Lung (tissue), 11 donors: ENCODE measurements at regions not wholly inside any gene's neighbourhood (a gene's known extent, or its start where the extent isn't known, plus 50 kb on each side); places are given as distances from the start of the nearest gene placed in this dataset.

Experiments used
- ATAC-seq: fragments of 200-7000 bp; cut with Tn5 transposase; one replicate; pipeline ENCODE4 v1.9.1; 2020; ENCODE audit warnings: moderate number of reproducible peaks; ENCODE audit not compliant: insufficient read depth, low FRiP score
- DNase-seq, 3 donors: peaks; one replicate each; pipeline ENCODE4 v3.0.0-alpha.2; 2013 to 2017
- H3K27ac ChIP-seq, 2 donors: one replicate each; pipeline ENCODE4 v1.5.1; 2013; ENCODE audit warnings: mild to moderate bottlenecking in 2 of 2, moderate library complexity in 2 of 2, control low read depth in 1 of 2, inconsistent platforms in 1 of 2, low read depth in 1 of 2, low read length in 1 of 2
- H3K27me3 ChIP-seq, 3 donors: one replicate each; pipeline ENCODE4 v1.5.1; 2013; ENCODE audit warnings: low read length in 2 of 3; ENCODE audit not compliant: control insufficient read depth in 3 of 3, insufficient read depth in 3 of 3
- H3K36me3 ChIP-seq, 4 donors: one replicate each; pipeline ENCODE4 v1.5.1; 2013; ENCODE audit warnings: low read length in 4 of 4, mild to moderate bottlenecking in 1 of 4, moderate library complexity in 1 of 4; ENCODE audit not compliant: control insufficient read depth in 4 of 4, insufficient read depth in 4 of 4
- H3K4me1 ChIP-seq, 5 donors: one replicate each; pipeline ENCODE4 v1.5.1; 2013; ENCODE audit warnings: low read length in 5 of 5, mild to moderate bottlenecking in 2 of 5, moderate library complexity in 1 of 5; ENCODE audit not compliant: control insufficient read depth in 5 of 5, insufficient read depth in 5 of 5
- H3K4me3 ChIP-seq: one replicate; pipeline ENCODE4 v1.5.1; 2013; ENCODE audit warnings: mild to moderate bottlenecking, control low read depth, moderate library complexity
- H3K9ac ChIP-seq, 2 donors: one replicate each; pipeline ENCODE4 v1.5.1; 2013; ENCODE audit warnings: low read length in 2 of 2, control low read depth in 1 of 2; ENCODE audit not compliant: insufficient read depth in 1 of 2
- H3K9me3 ChIP-seq, 4 donors: one replicate each; pipeline ENCODE4 v1.5.1; 2013; ENCODE audit warnings: low read length in 3 of 4, mild to moderate bottlenecking in 1 of 4, moderate library complexity in 1 of 4; ENCODE audit not compliant: control insufficient read depth in 4 of 4, insufficient read depth in 3 of 4
- WGBS, 2 donors: extraction: QIAGEN DNeasy Blood & Tissue Kit; methylation state at CpG; one replicate each; pipeline ENCODE4 v1.1.7; 2013; 5-methylcytosine and 5-hydroxymethylcytosine counted together
- TF ChIP-seq, protein P1 (sequence below): IDR thresholded peaks from 2 replicates; pipeline ENCODE4 v1.5.1; 2012; ENCODE audit warnings: mild to moderate bottlenecking; ENCODE audit errors: control extremely low read depth, extremely low read depth
- donor health status: control.
- donor health status: control.
- donor health status: Bipolar disorder and iron deficiency.
- donor health status: healthy.
- donor health status: DM: yes; HTN: yes; CAD: no.

DNA sequence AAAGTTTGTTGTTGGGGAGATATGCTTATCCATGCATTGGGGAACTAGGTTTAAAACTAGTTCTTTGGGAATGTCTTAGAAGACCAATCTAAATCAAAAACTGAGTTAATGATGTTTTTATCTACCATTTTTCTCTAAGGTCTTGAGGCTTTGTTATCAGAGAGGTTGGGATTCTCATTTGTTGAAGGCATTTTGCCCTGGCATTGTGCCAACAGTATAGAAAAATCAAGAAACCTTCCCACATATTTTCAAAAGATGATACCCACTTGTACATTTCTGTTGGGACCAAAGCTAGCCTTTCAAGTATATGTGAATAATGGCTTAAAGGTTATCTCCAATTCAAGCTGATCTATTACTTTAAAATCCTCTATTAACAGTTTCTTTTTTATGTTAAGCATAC lies 419.8 kb upstream of the KIF2A start:
- no peak overlapping the region for H3K9ac ChIP-seq
- no peaks in the 10 kb centered on the region for H3K27me3 ChIP-seq
- ATAC-seq = no peak
- H3K4me3 ChIP-seq = no peak overlapping the region
- no peak for DNase-seq
- H3K9me3 ChIP-seq = no peaks in the 10 kb centered on the region
- no peak overlapping the region for H3K27ac ChIP-seq
- TF ChIP-seq, protein P1, sequence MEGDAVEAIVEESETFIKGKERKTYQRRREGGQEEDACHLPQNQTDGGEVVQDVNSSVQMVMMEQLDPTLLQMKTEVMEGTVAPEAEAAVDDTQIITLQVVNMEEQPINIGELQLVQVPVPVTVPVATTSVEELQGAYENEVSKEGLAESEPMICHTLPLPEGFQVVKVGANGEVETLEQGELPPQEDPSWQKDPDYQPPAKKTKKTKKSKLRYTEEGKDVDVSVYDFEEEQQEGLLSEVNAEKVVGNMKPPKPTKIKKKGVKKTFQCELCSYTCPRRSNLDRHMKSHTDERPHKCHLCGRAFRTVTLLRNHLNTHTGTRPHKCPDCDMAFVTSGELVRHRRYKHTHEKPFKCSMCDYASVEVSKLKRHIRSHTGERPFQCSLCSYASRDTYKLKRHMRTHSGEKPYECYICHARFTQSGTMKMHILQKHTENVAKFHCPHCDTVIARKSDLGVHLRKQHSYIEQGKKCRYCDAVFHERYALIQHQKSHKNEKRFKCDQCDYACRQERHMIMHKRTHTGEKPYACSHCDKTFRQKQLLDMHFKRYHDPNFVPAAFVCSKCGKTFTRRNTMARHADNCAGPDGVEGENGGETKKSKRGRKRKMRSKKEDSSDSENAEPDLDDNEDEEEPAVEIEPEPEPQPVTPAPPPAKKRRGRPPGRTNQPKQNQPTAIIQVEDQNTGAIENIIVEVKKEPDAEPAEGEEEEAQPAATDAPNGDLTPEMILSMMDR = no peak
- H3K4me1 ChIP-seq = no peaks in the 10 kb centered on the region
- H3K36me3 ChIP-seq = no peaks in the 10 kb centered on the region

DNA sequence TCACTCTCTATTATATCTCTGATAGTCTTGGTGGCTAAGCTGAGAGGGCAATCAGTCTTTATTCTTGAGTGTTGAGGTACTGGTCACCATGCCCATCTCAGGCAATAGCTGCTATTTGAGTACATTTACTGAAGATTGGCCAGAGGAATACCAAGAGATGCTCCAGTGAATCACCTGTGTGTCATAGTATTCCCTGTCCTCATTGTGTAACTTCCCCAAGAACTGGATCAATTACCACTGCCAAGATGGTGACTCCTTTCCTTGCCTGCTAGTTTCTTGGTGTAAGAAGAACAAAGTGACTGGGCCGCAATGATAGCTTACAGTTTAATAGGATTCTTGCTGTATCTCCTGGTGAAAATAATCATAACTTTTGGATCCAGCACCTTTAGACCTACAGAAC lies 418.7 kb upstream of the KIF2A start:
- ATAC-seq (no peak), DNase-seq (no peak)
- H3K9ac ChIP-seq = no peak overlapping the region
- H3K9me3 ChIP-seq = no peaks in the 10 kb centered on the region
- no peak overlapping the region for H3K27ac ChIP-seq
- H3K36me3 ChIP-seq = no peaks in the 10 kb centered on the region
- H3K4me3 ChIP-seq = no peak overlapping the region
- no peaks in the 10 kb centered on the region for H3K27me3 ChIP-seq
- WGBS, 2 donors = 99 to 100% methylated on average over 1 of the region's 1 CpG
- H3K4me1 ChIP-seq = no peaks in the 10 kb centered on the region
- TF ChIP-seq, protein P1 = no peak

DNA sequence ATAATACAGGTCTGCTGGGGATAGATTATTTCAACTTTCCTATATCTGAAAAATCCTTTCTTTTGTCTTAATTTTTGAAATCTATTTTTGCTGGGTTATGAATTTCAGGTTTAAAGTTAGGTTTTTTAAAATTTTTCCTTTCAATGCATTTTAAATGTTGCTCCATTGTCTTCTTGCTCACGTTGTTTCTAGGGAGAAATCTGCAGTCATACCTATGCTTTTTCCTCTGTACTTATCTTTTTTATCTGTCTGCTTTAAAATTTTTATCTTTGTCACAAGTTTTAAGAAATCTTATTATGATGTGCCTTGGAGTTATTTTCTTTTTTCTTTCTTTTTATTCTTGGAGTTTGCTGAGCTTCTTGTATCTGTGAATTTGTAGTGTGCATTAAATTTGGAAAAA lies 412.0 kb upstream of the KIF2A start:
- ATAC-seq = no peak

DNA sequence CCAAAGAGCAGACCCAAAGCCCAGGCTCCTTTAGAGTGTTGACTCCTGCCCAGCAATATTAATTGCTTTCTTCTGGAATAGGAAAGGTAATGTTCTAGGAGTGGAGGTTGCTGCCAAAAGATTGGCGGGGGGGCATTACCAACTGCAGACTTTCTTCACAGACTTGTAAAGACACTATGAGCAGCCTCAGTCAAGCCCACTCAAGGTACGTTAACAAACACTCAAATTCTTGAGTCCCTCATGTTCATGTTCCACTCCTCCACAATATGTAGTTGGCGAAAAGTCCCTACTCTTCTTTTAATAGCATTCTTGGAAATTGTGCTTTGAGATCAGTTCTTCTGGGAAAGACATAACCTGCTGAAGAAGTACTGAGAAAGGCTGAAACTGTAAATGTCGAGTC lies 409.2 kb upstream of the KIF2A start:
- H3K36me3 ChIP-seq = no peaks in the 10 kb centered on the region
- H3K9ac ChIP-seq = no peak overlapping the region
- no peak for ATAC-seq
- H3K4me1 ChIP-seq = no peaks in the 10 kb centered on the region
- H3K27me3 ChIP-seq = peaks cover 0 to 16% (median 0%) of the 10 kb centered on the region in 3 donors
- WGBS, 2 donors = 69 to 83% methylated on average over 4 of the region's 4 CpGs
- TF ChIP-seq, protein P1 = no peak
- no peak overlapping the region for H3K27ac ChIP-seq
- peak in 1 of 3 donors; percentile 43 for DNase-seq
- no peak overlapping the region for H3K4me3 ChIP-seq
- H3K9me3 ChIP-seq = peaks cover 0 to 9% (median 0%) of the 10 kb centered on the region in 4 donors

More for the DNA sequence above, 412.0 kb upstream of the KIF2A start:
- H3K27ac ChIP-seq = no peak overlapping the region
- no peaks in the 10 kb centered on the region for H3K4me1 ChIP-seq
- WGBS, 2 donors = 70 to 75% methylated on average over 1 of the region's 1 CpG
- no peak overlapping the region for H3K4me3 ChIP-seq
- DNase-seq = no peak
- H3K36me3 ChIP-seq = no peaks in the 10 kb centered on the region
- TF ChIP-seq, protein P1 = no peak
- no peak overlapping the region for H3K9ac ChIP-seq
- peaks cover 0 to 9% (median 0%) of the 10 kb centered on the region in 4 donors for H3K9me3 ChIP-seq
- peaks cover 0 to 5% (median 0%) of the 10 kb centered on the region in 3 donors for H3K27me3 ChIP-seq
